Left forelimb (tissue), 1 donor: ENCODE measurements at regions not wholly inside any gene's neighbourhood (a gene's known extent, or its start where the extent isn't known, plus 50 kb on each side); places are given as distances from the start of the nearest gene placed in this dataset.
"Not testable (repeated sequence)": the region's sequence is repeated elsewhere in the genome, so short reads cannot be mapped to it uniquely, and the experiment has no call there.

Source experiments
- DNase-seq: peaks from one replicate; pipeline ENCODE4 v3.0.0-alpha.2; 2018; ENCODE audit warnings: low spot score

DNA sequence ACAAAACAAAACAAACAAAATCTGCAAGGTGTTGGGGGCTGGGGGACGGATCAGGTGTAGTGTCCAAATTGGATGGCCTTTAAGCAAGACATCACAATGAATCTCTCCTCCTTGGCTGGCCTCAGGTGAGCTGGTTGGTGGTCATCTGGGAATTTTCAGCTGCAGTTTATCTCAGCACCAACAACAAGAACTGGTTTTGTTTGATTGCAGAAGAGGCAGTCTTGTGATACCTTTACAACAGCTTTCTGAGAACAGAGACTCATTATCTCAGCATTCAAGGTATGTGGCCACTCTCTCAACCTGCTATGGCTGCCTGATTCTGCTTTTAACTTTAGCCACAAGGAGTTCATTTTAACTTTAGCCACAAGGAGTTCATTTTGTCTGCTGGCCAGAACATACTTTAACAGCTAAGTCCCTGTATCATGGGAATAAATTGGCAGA, 1543.4 kb downstream of the EFNA5 start:
- DNase-seq = no peak

DNA sequence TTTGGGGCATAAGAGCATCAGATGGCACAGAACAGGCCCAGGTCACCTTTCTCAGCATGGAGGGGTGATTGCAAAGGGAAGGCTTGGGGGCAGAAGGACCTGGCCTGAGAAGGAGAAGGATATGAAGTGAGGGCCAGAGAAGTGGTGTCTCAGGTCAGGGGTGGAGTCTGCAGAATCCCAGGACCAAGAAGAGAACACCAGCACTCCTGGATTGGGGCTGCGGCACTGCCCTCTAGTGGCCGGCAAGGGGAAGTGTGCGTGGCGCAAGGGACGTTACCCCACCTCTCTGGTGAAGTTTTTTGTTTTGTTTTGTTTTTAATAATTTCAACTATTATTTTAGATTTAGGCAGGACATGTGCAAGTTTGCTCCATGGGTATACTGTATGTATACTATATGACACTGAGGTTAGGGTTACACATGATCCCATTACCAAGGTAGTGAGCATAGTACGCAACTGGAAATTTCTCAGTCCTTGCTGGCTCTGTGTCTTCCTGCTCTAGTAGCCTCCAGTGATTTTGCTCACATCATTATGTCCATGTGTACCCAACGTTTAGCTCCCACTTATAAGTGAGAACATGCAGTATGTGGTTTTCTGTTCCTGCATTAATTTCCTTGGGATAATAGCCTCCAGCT, 1548.6 kb downstream of the EFNA5 start:
- DNase-seq = no peak

DNA sequence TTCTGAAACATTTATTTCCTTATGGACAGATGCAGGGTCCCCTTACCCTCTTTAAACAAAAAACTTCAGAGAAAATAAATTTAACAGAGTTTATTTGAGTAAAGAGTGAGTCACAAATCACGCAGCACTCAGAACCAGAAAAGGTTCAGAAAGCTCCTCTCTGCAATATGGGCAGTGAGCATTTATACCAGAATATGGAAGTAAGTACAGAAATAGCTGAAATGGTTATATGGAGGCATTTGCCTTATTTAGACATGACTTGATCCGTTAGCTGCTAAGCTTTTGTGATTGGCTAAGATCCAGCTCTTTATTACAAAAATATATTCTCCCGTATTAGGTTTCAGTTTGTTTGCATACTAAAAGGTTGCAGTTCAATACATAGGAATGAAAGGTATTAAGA, 1554.1 kb downstream of the EFNA5 start:
- DNase-seq = no peak

DNA sequence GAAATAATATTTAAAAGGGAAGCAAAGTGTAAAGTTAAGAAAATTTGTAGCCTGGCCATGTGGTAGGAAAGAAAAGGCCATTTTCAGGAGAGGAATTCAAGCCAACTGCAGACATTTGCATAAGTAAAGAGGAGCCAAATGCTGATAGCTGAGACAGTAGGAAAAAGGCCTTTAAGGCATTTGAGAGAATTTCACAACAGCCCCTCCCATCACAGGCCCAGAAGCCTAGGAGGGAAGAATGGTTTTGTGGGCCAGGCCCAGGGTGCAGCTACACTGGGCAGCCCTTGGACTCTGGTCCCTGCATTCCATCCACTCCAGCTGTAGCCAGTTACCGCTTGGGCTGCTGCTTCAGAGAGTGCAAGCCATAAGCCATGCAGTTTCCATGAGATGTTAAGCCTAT, 1556.8 kb downstream of the EFNA5 start:
- DNase-seq = no peak

DNA sequence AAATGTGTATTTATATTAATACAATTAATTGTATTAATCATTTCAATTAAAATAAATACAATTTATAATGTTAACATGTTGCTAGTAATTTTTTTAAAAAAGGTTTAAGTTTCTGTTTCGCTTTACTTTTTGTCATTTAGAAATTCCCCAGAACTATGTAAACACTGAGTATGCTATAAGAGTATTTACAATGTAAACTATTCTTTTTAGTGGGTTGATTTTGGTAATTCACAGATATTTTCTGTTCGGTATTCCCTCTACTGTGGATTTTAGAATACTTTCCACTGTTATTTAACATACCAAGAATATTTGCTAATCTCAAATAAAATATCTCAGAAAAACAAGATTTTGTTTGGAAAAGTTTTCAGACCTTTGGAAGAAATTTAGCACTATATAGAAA, 1564.4 kb downstream of the EFNA5 start:
- DNase-seq = no peak

DNA sequence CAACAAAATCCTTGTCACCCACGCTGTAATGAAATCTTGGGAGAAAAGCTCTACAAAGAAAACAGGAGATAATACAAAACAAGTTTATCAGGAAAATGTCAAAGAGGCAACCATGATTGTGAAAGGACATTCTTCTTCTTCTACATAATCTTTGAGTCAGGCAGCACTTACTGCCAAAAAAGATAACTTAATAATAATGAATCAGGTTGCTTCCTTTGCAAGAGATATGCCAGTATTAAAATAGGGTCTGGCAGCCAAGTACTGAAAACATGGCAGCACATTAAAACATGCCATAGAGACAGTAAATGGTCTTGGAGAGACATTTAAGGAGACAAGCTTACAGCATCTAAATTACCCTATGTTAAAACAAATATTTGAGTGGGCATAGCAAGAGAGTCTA, 1573.4 kb downstream of the EFNA5 start:
- no peak for DNase-seq

DNA sequence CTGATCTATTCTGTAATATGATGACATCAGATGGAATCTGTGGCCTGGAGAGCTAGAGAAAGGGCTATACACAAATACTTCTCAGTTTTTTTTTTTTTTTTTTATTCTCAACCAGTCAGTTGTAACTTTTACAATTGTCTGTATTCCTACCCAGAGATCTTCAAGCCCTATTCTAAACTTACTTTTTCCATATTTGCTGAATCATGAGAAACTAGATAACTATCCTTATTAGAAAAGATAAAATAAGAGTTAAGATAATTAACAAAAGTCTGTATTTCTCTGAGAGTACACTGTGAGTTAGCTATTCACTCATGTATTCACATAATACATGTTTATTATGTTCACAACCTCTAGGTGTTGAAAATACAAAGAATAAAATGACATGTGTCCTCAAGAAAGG, 1575.9 kb downstream of the EFNA5 start:
- DNase-seq = no peak

DNA sequence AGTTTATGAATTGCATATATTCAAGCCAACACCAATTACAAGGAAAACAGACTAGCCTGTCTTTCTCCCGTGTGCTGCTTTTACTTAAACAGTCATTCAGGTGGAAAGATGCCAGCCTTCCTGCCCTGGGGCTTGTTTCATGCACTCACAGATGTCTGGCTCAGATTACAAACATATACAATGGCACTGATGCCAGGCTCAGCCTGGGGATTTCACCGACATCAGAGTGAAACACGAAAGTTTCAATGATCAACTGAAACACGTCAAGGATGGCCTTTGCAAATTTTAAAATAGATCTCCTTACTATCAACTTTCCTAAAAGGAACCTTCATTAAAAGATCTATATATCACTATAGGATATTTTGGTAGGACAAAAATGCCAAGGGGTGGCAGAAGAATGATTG, 1576.5 kb downstream of the EFNA5 start:
- DNase-seq = no peak

DNA sequence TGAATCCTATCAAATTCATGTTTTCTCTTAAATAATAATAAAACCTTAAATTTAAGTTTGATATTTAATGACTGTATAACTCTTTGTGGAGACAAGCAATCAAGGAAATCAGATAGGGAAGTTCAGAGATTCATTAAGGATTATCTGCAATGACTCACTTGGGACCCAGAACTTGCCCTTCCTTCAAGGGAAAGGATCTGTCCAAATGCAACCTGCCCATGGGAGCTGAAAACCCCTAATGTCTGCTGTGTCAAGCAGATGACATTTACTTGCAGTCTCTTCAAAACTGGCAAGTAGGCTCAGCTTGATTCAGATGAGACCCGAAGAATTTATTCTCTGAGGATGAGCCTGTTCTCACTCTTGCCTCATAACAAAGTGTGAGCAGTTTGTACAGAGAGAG, 1577.6 kb downstream of the EFNA5 start:
- DNase-seq = no peak

DNA sequence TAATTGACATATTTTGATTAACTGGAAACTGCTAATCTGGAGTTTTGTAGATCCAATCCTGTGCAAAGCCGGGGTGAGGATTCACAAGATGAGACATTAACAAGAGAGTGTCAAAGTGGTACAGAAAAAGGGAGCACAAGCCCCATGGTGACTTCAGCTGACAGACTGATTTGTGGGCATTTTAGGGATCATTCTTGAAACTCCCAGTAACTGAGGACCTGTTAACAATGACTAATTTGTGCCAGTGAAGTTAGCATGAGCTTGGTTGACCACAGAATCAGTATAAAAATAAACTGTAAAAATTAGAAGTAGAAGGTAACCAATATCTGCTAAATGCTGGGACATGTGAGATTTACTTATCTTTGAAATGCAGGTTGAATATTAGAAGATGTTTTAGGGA, 1578.3 kb downstream of the EFNA5 start:
- DNase-seq = no peak

DNA sequence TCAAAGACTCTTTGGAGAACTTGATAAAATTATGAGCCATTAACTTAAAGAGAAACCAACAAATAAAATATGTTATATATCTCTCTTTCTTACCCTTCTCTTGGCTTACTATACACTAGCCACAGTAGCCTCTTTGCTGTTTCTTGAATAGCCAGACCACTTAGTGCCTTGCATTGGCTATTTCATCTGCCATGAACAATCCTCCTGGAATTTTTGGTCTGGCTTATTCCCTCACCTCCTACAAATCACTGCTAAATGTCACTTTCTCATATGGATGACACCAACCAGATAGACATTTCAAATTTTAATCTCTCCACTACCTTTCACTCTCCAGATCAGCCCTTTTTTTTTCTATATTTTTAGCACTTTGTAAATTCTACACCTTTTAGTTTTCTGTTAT, 1581.7 kb downstream of the EFNA5 start:
- DNase-seq = no peak

DNA sequence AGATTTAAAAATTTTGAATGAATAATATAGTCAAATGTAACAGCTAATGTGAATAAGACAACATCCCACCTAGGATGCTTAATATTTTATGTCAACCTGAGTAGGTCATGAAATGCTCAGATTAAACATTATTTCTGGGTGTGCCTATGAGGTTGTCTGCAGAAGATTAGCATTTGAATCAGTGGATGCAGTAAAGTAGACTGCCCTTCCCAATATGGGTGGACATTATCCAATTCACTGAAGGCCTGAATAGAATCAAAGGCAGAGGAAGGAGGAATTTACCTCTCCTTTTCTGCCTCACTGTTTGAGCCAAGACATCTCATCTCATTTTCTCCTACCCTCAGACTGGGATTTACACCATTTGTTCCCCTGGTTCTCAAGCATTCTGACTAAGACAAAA, 1582.3 kb downstream of the EFNA5 start:
- no peak for DNase-seq

DNA sequence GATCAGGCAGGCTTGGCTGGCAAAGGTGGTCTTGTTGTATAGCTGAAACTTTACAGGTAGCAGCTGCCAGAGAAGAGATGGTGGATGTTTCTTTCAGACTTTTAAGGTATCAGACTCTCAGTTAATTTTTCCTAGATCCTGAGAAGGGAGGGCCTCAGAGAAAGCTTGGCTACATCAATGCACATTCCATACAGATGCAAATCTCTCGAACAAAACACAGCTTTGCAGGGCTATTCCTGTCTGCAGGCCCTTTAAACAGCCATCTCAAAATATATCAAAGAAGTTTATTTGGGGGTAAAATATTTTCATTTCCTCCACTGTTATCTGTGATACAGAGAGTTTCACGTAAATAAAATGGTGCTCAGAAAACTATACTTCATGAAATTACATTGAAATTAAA, 1584.4 kb downstream of the EFNA5 start:
- no peak for DNase-seq

DNA sequence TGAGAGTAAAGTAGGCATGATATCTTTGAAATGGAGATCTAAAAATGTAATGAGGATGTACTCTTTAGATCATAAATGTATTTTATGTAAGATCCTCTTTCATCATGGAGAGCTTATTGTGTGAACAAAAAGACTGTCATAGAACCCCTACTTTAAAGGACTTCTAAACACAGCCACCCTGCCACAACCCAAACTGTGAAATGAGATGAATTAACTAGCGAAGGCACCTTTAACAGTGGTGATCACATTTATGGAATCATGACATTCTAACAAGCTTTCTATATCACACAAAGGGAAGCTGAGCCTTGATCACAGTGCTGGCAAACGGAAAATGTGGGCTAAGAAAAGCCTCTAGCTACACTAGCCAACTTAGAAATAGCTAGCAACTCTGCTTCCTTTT, 1585.2 kb downstream of the EFNA5 start:
- DNase-seq = no peak

DNA sequence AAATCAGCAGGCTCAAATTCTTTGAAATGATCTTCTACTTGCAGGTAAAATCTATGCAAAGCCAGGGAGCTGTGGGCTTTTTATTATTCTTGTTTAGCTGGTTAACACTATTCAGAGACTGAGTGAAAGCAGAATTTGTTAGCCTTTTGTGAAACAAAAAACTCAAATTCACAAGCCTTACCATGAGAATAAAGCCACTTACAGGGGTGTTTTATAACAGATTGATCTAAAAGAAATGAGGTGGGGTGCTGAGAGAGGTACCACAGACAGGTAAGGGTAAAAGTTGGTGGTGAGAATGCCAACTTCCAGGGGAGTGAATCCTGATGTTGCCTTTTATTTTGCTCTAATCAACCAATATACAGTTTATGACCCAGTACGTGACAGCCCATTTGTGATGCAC, 1585.6 kb downstream of the EFNA5 start:
- DNase-seq = no peak

DNA sequence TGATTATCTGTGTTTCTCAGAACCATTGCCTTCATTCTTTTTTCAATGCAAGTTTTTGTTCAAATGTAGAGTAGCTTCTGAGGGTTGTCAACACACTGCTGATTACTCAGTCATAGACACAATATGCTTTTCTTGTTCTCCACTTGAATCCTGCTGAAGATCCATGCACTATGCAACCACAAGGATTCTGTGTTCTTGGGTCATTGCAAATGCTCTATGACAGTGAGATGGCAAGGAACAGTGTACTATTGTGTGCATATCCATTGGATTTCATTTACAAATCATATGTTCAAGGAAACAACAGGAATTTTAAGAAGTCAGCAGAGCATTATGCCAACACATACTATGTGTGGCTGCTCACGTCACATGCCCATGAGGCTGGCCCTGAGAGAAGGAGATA, 1590.2 kb downstream of the EFNA5 start:
- no peak for DNase-seq

DNA sequence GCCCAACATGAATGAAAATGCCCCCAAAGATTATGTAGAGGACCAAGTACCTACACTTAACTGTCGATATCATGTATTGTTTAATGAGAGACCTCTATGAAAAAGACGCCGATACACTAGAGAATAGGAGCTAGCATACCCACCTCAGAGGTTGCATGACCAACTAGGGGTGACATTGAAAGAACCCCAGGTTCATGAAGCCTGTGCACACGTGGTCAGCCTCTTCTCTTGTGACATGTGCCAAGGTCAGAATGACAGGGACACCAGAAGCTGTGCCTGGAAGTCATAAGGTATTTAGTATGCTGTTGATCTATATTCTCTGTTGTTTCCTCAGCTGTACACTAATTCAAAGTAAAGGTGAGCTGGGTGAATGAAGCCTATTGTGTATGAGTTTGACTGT, 1594.1 kb downstream of the EFNA5 start:
- DNase-seq = no peak

DNA sequence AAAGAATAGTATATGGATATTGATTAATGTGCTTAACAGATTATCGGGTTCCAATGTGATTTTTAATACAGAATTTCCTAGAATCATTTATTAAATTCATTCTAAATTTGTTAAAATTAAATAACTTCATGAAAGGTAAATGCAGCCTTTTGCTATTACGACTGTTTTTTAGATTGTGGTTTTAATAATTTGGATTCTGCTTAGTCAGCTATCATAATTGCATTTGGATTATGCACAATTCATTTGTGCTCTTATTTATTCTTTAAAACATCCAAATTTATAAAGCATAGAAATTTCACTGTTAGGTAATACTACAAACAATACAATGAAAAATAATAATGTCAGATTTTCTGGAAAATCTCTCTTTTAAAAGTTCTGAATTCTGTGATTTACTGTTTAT, 1598.5 kb downstream of the EFNA5 start:
- no peak for DNase-seq

DNA sequence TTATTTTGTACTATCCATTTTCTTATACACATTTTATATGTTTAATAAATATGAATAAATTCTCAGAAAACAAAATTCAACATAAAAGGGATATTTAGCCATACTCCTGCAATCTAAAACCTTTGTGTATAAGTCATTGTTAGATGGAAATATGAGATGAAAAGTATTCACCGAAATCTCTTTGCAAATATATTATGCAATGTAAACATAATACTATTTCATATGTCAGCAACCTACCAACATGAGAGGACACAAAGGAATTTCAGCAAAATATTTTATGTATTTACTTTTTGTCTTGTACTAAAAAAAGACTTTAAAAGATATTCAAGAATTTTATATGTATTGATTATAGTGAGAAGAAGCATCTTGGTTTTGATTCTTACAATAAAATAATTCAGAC, 1623.4 kb downstream of the EFNA5 start:
- DNase-seq = no peak

DNA sequence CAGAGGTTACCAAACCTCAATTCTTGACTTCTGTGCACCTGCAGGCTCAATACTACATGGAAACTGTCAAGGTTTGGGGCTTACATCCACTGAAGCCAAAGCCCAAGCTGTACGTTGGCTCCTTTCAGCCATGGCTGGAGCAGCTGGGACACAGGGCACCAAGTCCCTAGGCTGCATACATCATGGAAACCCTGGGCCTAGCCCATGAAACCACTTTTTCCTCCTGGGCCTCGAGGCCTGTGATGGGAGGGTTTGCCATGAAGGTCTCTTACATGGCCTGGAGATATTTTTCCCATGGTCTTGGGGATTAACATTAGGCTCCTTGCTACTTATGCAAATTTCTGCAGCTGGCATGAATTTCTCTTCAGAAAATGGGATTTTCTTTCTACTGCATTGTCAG, 1638.7 kb downstream of the EFNA5 start:
- not testable (repeated sequence) for DNase-seq

DNA sequence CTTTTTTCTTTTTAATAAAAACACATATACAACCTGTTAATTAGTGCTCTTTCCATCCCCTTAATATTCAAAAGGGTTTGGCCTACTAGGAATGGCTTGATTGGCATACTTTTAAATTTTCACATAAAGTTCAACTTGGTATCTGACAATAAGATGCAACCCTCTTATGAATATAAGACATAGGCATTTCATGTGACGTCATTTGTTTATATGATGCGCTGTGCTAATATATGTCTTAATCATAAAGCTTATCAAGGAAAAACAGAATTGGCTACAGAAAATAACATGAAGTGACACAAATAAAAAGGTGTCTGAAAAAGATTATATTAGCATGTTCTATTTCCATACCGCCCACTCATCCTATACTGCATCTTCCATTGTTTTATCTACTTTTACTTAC, 1642.4 kb downstream of the EFNA5 start:
- DNase-seq = no peak

DNA sequence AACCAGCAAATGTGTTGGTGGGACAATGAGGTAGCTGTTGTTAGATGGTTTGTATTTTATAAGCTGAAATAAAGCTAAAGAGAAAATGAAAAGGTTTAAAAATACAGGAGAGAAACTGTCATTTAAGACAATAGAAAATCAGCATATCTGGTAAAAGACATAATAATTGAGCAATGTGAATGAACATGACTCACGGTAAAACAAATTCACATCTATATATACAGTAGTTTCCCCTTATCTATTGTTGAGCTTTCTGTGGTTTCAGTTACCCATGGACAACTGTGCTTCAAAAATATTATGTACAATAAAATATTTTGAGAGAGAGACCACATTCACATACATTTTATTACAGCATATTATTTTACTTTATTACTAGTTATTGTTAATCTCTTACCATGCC, 1649.8 kb downstream of the EFNA5 start:
- DNase-seq = no peak

DNA sequence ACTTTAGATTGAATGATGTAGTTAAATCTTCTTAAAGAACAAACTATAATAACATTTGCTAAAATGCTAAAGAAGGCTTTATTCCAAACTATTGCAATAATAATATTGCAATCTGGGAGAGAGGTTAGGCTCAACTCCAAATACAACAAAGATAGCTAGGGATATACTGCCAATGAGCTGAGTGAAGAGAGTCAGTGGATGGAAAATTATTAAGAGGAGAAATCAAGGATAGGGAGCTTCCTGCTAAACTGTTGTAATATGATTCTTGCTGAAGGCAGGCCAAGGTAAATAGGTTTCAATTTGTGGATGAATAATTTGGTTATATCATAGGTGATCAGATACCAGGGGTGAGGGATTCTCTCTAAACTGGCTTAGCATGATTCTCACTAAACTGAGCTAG, 1651.5 kb downstream of the EFNA5 start:
- no peak for DNase-seq

DNA sequence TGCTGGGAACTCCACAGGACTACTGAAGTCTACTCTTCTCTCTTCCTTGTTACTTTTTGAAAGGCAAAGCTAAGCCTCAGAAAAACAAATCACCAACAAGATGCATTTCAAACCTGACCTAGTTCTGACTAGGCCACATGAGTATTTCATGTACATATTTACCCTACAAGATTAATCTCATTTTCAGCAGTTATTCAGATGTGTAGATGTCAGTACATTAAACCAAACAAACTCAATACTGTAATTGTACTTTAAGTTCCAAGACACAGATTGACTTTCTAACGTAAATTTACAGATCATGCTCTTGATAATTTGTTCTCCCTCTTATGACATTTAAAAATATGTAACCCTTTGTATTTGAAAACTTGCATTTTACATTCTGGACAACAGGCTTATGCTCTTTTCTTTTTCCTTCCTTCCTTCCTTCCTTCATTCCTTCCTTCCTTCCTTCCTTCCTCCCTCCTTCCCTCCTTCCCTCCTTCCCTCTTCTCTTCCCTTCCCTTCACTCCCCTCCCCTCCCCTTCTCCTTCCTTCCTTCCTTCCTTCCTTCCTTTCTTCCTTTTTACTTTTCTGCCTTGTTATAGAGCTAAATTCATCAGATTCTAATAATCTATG, 1653.4 kb downstream of the EFNA5 start:
- no peak for DNase-seq
